HCT116 (cell line): ENCODE measurements at regions not wholly inside any gene's neighbourhood (a gene's known extent, or its start where the extent isn't known, plus 50 kb on each side); places are given as distances from the start of the nearest gene placed in this dataset.

Experiments used
- CBX3 ChIP-seq: IDR thresholded peaks from 2 replicates; pipeline ENCODE4 v1.6.1; 2012; ENCODE audit warnings: low read depth
- CEBPB ChIP-seq: IDR thresholded peaks from 2 replicates; pipeline ENCODE4 v1.6.1; 2012; ENCODE audit warnings: low read depth
- ELF1 ChIP-seq: IDR thresholded peaks from 2 replicates; pipeline ENCODE4 v1.6.1; 2012; ENCODE audit warnings: low read depth, borderline replicate concordance
- EZH2 ChIP-seq: fragments of 200-600 bp; sonication (generic); IDR thresholded peaks from 2 replicates; pipeline ENCODE4 v1.6.1; 2017; ENCODE audit warnings: antibody characterized with exemption, mixed run types
- EZH2phosphoT487 ChIP-seq: fragments of 200-600 bp; IDR thresholded peaks from 2 replicates; pipeline ENCODE4 v1.6.1; 2018; ENCODE audit warnings: antibody characterized with exemption, borderline replicate concordance
- FOSL1 ChIP-seq: IDR thresholded peaks from 2 replicates; pipeline ENCODE4 v1.6.1; 2012; ENCODE audit warnings: low read depth
- MAX ChIP-seq: IDR thresholded peaks from 2 replicates; pipeline ENCODE4 v1.6.1; 2012
- POLR2A ChIP-seq: IDR thresholded peaks from 2 replicates; pipeline ENCODE4 v1.7.0; 2011; ENCODE audit warnings: borderline replicate concordance; ENCODE audit not compliant: insufficient read depth, insufficient read length; ENCODE audit errors: extremely low read depth
- POLR2AphosphoS5 ChIP-seq: IDR thresholded peaks from 2 replicates; pipeline ENCODE4 v1.6.1; 2011; ENCODE audit warnings: mild to moderate bottlenecking, low read depth, low read length, moderate library complexity
- TCF7L2 ChIP-seq: IDR thresholded peaks from 2 replicates; pipeline ENCODE4 v1.7.0; 2011; ENCODE audit warnings: borderline replicate concordance, inconsistent platforms; ENCODE audit not compliant: insufficient read depth, insufficient read length; ENCODE audit errors: extremely low read depth
- YY1 ChIP-seq: IDR thresholded peaks from 2 replicates; pipeline ENCODE4 v1.6.1; 2011; ENCODE audit warnings: low read length, low read depth, moderate library complexity, mild to moderate bottlenecking; ENCODE audit not compliant: insufficient replicate concordance; ENCODE audit errors: extremely low read depth
- ZNF274 ChIP-seq: fragments of 200-500 bp; sonication (Bioruptor generic); IDR thresholded peaks from 2 replicates; pipeline ENCODE4 v1.6.1; 2014; ENCODE audit warnings: mild to moderate bottlenecking, low read depth, low read length, inconsistent platforms
- TF ChIP-seq, protein P1 (sequence below), 3 experiments: fragments of 200-600 bp in 1 of 3; sonication (generic) in 1 of 3; IDR thresholded peaks in 2 of 3; conservative IDR thresholded peaks in 1 of 3; 2 replicates each; pipeline ENCODE4 v1.5.1; 2012 to 2017; ENCODE audit warnings: low read depth in 2 of 3, low read length in 2 of 3, antibody characterized with exemption in 1 of 3, borderline replicate concordance in 1 of 3, control low read depth in 1 of 3, mild to moderate bottlenecking in 1 of 3, mixed read lengths in 1 of 3, mixed run types in 1 of 3, moderate library complexity in 1 of 3; ENCODE audit not compliant: insufficient read depth in 1 of 3
- TF ChIP-seq, protein P2 (sequence below): IDR thresholded peaks from 2 replicates; pipeline ENCODE4 v1.6.1; 2012; ENCODE audit warnings: low read depth

GRCh38 chr13:67803118-67803517 is 573.0 kb upstream of the PCDH9 start:
- TF ChIP-seq, protein P1, sequence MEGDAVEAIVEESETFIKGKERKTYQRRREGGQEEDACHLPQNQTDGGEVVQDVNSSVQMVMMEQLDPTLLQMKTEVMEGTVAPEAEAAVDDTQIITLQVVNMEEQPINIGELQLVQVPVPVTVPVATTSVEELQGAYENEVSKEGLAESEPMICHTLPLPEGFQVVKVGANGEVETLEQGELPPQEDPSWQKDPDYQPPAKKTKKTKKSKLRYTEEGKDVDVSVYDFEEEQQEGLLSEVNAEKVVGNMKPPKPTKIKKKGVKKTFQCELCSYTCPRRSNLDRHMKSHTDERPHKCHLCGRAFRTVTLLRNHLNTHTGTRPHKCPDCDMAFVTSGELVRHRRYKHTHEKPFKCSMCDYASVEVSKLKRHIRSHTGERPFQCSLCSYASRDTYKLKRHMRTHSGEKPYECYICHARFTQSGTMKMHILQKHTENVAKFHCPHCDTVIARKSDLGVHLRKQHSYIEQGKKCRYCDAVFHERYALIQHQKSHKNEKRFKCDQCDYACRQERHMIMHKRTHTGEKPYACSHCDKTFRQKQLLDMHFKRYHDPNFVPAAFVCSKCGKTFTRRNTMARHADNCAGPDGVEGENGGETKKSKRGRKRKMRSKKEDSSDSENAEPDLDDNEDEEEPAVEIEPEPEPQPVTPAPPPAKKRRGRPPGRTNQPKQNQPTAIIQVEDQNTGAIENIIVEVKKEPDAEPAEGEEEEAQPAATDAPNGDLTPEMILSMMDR (IDR thresholded peaks at IDR 0.05 in 2 of 3, conservative IDR thresholded peaks at IDR 0.05 in 1 of 3; ENCODE audit: borderline replicate concordance in 1 of 3, insufficient read depth in 1 of 3, low read depth in 2 of 3, low read length in 2 of 3), result no peak
- TF ChIP-seq CBX3, result no peak
- no peak for TF ChIP-seq YY1
- no peak for TF ChIP-seq EZH2
- no peak for TF ChIP-seq POLR2AphosphoS5
- no peak for TF ChIP-seq ZNF274
- TF ChIP-seq CEBPB, result no peak
- TF ChIP-seq MAX, result no peak
- no peak for TF ChIP-seq TCF7L2
- TF ChIP-seq, protein P2, sequence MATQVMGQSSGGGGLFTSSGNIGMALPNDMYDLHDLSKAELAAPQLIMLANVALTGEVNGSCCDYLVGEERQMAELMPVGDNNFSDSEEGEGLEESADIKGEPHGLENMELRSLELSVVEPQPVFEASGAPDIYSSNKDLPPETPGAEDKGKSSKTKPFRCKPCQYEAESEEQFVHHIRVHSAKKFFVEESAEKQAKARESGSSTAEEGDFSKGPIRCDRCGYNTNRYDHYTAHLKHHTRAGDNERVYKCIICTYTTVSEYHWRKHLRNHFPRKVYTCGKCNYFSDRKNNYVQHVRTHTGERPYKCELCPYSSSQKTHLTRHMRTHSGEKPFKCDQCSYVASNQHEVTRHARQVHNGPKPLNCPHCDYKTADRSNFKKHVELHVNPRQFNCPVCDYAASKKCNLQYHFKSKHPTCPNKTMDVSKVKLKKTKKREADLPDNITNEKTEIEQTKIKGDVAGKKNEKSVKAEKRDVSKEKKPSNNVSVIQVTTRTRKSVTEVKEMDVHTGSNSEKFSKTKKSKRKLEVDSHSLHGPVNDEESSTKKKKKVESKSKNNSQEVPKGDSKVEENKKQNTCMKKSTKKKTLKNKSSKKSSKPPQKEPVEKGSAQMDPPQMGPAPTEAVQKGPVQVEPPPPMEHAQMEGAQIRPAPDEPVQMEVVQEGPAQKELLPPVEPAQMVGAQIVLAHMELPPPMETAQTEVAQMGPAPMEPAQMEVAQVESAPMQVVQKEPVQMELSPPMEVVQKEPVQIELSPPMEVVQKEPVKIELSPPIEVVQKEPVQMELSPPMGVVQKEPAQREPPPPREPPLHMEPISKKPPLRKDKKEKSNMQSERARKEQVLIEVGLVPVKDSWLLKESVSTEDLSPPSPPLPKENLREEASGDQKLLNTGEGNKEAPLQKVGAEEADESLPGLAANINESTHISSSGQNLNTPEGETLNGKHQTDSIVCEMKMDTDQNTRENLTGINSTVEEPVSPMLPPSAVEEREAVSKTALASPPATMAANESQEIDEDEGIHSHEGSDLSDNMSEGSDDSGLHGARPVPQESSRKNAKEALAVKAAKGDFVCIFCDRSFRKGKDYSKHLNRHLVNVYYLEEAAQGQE, result no peak
- no peak for TF ChIP-seq FOSL1
- no peak for TF ChIP-seq ELF1
- TF ChIP-seq POLR2A, result no peak
- TF ChIP-seq EZH2phosphoT487, result no peak
